CD4-positive, alpha-beta T cell treated with Interleukin-15 for 4 hours (primary cell): ENCODE measurements at regions not wholly inside any gene's neighbourhood (a gene's known extent, or its start where the extent isn't known, plus 50 kb on each side); places are given as distances from the start of the nearest gene placed in this dataset.
"Not testable (repeated sequence)": the region's sequence is repeated elsewhere in the genome, so short reads cannot be mapped to it uniquely, and the experiment has no call there.

ENCODE experiments used
- DNase-seq: peaks from one replicate; pipeline ENCODE4 v3.0.0-alpha.2; 2020; ENCODE audit warnings: low spot score

DNA sequence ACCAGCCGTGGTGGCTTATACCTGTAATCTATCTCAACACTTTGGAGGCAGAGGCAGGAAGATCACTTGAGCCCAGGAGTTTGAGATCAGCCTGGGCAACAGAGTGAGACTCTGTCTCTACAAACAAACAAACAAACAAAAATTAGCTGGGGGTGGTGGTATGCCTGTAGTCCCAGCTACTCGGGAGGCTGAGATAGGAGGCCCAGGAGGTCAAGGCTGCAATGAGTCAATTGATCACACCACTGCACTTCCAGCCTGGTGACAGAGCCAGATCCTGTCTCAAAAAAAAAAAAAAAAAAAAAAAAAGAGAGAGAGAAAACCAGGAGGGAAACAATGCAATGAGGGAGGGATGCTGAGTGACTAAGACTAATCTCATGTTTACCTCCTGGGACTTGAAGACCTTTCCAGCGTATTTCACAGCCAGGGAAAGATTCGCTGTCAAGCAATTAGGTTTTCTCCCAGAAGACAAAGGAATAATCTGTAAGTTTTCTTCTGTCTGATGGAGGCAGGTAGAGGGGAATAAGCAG is 51.1 kb upstream of the MIER3 start:
- no peak for DNase-seq

DNA sequence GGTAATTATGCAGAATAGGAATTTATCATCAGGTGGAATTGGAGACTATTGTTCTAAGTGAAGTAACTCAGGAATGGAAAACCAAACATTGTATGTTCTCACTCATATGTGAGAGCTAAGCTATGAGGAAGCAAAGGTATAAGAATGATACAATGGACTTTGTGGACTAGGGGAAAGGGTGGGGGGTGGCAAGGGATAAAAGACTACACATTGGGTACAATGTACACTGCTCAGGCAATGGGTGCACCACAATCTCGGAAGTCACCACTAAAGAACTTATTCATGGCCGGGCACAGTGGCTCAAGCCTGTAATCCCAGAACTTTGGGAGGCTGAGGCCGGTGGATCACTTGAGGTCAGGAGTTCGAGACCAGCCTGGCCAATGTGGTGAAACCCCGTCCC is 51.6 kb upstream of the MIER3 start:
- DNase-seq, result not testable (repeated sequence)

DNA sequence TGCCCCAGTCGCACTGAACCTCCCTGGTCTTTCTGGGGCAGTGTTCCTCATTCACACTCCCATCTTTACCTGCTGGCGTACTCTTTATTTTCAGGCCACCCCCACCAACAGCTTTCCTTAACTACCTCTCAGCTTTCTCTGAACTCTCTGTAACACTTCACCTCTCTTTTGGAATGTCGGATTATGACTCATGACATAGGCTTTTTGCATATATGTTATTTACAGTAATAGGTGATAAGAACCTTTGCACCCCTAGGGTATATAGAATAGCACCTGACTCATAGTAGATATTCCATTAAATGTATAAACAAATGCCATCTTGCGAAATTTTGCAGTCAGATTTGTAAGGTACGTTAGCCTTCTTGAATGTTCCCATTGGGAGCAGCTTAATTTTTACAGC is 52.9 kb upstream of the MIER3 start:
- DNase-seq, result no peak

DNA sequence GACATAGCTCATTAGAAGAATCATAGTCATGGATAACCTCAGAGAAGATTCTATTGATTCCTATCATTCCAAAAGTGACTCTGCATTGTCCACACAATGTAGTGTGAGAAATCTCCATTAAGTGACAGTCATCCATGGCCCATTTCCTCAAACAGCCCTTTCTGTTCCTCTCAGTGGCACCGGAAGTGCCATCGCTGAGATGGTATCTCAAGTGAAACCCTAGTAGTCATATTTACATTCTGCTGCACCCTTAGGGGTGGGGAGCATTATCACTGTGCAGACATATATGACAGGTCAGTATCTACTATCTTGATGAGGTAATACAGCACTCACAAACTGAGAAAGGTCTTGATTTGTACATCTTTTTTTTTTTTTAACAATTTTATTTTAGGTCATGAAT is 55.4 kb upstream of the MIER3 start:
- DNase-seq, result no peak

DNA sequence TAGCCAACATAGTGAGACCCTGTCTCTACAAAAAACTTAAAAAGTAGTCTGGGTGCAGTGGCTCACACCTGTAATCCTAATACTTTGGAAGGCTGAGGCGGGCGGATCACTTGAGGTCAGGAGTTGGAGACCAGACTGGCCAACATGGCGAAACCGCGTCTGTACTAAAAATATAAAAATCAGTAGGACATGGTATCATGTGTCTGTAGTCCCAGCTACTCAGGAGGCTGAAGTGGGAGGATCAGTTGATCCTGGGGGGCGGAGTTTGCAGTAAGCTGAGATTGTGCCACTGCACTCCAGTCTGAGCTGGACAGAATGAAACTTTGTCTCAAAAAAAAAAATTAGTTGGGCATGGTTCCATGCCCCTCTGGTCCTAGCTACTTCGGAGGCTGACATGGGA is 57.9 kb upstream of the MIER3 start:
- no peak for DNase-seq

DNA sequence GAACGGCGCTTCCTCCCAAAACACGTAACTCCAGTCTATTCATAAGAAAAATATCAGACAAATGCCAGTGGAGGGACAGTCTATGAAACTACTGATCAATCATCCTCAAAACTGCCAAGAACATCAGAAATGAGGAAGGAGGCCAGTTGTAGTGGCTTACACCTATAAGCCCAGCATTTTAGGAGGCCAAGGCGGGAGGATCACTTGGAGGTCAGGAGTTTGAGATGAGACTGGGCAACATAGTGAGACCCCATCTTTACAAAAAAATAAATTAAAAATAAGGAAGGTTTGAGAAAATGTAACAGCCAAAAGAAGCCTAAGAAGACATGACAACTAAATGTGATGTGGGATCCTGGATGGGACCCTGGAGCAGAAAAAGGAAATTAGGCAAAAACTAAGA is 58.9 kb upstream of the MIER3 start:
- DNase-seq, result no peak

DNA sequence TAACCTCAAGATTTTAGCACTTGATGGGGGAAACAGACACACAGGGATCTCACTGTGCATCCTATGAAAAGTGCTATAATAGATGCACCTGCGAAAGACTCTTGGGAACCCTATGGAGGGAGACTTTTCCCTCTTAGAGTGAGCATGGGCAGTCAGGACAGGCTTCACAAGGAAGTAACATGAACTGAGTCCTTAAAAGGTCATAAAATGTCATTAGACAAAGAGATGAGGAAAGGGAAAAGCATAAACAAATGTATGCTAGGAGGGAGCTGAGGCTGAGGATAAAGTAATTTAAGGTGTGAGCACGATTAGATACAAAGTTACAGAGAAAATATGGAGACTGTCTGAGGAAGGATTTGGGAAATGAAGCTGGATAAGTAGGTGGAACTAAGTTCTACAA is 60.6 kb upstream of the MIER3 start:
- DNase-seq, result no peak

DNA sequence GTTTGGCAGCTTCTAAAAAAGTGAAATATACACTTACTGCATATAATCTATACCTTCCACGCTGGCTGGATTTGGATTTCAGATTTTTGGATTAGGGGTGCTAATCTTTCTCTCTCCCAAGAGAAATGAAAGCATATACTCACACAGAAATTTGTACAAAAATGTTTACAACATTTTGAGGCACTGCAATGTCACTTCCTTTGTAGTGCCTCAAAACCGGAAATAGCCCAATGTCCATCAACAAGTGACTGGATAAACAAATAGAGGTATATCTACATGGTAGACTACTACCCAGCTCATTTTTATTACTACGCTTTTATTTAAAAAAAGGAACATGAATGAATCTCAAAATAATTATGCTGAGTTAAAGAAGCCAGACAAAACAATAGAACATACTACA is 74.0 kb upstream of the MIER3 start:
- DNase-seq, result no peak

DNA sequence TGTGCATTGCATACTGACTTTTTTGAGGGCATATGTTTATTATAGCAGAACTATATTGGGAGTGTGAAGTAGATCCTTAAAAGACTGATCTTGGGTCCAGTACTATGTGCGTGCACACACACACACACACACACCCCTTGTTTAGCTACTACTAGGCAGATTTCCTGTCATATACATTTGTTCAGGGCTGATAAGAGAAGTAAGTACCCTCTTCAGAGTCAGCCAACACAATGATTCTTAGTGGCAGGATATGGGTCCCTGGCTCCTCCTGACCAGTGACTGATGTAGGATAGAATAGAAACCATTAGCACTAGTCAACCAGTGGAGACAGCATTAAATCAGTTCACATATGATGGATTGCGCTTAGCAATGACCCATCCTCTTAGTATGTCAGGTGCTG is 76.2 kb upstream of the MIER3 start:
- no peak for DNase-seq

DNA sequence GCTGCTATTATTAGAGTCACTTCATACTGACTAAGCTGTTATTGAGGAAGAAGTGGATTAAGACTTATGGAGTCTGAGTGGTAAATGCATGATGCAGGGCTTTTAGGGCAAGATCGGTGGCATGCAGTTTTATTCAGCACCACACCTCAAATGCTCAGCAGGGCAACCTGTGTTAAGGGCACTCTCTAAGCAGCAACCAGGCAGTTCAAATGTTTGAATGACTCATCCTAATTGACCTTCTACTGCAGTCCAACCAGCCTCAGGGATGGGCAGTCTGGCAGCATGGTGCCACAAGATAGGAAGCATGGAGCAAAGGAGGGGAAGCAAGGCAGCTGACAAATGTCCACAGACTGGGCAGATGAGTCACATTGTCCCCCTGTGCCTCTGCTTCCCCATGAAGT is 80.2 kb upstream of the MIER3 start:
- DNase-seq, result no peak

DNA sequence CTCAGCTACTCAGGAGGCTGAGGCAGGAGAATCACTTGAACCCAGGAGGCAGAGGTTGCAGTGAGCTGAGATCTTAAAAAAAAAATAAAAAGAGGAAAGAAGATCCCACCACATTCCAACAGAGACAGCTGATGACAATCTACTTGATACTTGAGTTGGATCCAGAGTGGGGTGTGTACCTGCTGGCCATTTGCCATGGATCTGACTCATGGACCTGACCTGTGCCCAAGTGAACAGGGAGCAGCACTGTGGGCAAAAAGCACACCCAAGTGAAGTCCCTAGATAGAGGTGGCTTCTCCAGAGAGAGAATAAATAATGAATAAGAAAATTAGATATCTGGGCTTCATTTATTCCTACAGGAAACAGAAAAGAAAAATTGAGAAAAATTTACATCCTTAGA is 81.2 kb upstream of the MIER3 start:
- DNase-seq, result no peak

DNA sequence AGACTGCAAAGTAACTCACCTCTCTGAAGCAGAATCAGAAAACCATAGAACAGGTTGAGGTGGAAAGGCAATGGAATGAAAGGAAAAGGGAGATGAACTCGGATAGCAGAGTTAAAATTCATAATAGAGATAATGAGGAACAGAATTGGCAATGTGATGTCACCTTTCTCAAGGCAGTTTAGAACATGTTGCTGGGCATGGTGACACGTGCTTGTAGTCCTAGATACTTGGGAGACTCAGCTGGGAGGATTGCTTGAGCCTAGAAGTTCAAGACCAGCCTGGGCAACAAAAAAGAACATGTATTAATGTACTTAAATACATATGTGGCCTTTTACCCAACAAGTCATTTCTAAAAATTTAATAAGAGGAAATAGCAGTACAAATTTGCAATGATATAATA is 81.6 kb upstream of the MIER3 start:
- DNase-seq, result no peak

DNA sequence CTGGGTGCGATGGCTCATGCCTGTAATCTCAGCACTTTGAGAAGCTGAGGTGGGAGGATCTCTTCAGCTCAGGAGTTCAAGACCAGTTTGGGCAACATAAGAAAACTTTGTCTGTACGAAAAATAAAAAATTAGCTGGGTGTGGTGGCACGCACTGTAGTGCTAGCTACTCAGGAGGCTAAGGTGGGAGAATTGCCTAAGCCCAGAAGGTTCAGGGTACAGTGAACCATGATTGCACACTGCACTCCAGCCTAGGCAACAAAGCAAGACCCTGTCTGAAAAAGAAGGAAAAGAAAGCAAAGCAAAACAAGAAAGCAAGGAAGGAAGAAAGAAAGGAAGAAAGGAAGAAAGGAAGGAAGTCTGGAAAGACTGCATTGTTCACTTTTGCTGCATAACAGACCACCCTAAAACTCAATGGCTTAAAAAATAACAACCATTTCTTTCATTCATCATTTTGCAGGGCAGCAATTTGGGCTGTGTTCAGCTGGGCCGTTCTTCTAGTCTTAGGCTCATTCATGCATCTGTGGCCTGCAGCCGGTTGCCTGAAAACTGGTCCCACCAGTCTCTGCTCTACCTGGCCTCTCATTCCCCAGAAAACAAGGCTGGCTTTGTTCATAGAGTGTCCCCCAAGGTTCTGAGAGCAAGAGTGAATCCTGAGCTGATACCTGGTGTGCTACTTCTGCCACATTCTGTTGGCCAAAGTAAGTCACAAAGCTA is 82.4 kb upstream of the MIER3 start:
- no peak for DNase-seq

DNA sequence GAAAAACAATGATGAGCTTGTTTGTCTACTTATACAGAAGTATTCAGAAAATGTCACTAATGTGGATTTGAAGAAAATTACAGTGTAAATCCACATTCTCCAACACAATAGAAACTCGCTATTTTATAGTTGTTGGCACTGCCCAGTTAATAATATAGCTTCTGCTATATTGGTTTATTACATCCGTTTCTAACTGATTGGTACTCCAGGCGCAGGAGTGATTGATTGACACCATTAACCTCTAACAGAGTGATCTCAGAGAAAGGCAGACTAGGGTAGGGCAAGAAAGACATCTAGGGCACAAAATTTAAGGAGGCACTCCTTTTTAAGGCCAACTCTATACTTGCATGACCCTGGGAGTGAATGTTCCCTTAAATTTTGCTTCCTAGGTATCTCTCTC is 84.0 kb upstream of the MIER3 start:
- DNase-seq, result no peak

DNA sequence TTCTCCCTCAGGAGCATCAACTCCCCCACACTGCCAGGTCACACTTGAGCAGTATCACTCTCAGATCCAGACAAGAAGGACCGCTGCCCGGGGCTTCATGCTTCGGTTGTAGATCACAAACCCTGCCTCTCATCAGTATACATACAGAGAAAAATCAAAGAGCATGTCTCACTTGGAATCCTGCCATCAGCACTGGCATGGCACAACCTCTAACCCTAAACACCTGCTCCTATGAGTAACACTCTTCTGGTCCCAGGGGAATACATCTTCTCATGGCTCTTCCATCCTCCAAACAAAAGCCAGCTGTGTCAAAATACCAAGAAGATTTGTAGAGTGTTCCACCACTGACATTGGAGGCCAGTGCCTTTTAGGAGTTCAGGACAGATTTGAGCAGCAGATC is 84.8 kb upstream of the MIER3 start:
- no peak for DNase-seq

DNA sequence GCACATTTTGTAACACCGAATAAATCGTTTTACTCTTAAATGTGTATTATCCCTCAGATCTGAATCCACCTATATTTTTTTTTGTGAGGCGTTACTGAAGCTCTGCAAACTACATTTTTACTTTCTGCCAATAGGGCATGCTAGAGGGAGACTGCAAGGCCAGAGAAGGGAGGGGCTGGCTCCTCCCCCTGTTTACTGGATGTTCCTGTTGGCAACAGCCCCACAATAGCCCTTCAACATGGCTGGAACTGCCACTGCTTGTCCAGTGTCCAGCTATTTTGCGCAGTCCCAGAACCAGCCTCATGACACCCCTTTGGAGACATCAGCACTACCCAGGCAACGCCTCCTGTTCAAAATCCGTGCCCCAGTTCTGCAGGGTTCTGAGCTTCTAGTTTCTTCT is 85.4 kb upstream of the MIER3 start:
- no peak for DNase-seq

DNA sequence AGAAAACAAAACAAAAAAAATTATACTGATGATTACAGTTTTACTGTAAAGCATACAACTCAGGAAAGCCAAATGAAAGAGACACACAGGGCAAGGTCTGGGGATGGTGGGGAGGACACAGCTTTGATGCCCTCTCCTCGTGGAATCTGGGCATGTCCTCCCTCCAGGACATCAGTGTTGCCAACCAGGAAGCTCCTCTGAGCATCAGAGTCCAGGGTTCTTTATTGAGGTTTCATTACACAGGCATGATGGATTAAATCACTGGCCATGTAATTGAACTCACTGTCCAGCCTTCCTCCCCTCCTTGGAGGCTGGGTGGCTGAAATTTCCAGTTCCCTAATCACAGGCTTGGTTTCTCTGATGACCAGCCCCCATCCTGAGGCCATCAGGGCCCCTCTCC is 89.6 kb upstream of the MIER3 start:
- no peak for DNase-seq

DNA sequence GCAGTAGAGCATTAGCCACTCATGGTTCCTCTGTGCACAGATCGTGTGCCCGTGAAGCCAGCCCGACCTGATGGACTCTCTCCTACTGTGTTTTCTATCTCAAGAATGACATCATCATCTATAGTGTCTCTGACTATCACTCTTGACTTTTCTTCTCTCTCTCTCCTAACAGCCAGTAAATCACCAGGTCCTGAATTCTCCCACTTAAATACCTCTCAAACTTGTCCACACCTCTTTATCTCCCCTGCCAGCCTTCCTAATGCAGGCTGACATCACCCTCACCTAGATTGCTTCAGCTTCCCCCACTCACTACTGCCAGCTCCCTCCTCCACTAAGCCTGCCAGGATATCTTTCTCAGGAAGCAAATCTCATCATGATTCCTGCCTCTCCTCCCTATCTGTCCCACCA is 90.6 kb upstream of the MIER3 start:
- no peak for DNase-seq

DNA sequence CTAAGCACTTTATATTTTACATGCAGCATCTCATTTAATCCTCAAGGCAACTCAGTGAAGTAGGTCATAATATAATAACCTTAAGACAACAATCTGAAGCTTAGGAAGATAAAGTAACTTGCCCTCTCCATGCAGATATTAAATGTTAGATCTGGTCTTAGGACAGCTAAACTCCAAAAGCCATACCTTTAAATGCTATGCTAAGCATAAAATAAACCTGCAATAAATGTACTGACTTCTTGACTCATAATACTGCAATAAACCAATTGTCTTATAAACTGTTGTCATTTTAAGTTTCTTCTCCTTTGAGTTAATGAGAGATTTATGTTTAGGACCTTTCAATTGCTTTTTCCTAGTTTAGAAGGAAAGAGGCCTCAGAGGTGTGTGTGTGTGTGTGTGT is 102.2 kb upstream of the MIER3 start:
- no peak for DNase-seq

DNA sequence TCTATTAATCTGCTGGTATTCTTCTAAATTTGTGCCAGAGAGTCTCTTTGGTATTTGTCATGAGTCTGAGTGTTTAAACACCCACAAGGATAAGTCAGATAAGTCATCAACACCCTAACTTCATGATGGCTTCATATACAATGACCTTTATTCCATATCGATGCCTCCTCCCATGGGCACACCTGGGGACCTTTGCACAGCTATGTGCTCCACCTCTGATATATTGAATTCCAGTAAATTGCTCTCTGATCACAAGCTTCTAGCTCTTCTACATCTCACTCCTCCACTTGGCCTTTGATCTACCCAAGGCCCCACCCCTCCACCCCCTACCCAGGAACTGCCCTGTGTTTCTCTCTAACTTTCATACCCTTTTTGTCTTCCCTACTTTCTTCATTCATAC is 102.7 kb upstream of the MIER3 start:
- no peak for DNase-seq

DNA sequence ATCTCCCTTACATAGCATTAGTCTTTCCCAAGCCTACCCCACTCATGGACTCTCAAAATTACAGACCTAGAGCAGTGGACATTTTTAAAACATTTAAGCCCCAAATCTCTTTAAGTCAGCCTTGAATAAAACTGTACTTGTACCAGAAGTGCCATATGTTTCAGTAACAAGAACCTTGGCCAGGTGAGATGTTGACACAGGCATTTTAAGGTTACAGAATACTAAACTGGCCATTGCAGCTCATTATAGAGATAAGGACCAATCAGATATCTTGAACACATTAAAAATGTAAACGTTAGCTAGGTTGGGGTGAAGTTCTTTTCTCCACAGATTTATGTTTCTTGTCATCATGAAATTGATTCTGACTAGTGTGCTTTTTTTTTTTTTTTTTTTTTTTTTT is 103.8 kb upstream of the MIER3 start:
- DNase-seq, result no peak

DNA sequence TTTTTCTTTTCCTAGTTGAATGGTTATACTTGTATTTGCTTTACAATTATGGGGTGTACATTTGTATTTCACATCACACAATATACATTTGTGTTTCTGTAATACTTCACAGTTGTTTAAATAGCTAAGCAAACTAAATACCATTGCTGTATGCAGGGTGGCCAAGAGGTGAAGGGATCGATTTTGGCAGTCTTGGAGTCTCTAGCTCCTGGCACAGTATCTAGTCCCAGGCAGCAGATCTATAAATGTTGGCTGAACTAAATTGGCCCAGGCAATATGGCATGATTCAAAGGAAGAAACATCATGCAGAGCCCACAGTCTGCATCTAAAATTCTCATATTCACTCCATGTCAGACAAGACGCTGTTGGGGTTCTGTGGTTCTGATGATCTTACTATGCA is 110.1 kb upstream of the GPBP1 start:
- no peak for DNase-seq

DNA sequence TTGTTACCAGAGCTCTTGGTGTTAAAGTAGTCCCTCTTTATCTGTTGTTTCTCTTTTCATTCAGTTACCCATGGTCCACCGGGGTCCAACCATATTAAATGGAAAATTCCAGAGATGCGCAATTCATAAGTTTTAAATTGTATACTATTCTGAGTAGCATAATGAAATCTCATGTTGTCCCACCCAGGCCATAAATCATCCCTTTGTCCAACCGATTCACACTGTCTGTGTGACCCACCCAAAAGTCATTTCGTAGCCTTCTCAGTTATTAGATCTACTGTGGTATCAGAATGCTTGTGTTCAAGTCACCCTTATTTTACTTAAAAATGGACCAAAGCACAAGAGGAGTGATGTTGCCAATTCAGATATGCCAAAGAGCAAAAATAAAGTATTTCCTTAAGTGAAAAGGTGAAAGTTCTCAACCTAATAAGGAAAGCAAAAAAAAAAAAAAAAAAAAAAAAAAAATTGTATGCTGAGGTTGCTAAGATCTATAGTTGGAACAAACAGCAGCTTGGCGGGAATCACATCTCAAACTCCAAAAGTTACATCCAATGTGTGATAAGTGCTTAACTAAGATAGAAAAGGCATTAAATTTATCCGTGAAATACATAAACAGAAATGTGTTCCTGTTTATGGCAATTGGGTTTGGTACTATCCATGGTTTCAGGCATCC is 106.8 kb upstream of the GPBP1 start:
- DNase-seq, result no peak

DNA sequence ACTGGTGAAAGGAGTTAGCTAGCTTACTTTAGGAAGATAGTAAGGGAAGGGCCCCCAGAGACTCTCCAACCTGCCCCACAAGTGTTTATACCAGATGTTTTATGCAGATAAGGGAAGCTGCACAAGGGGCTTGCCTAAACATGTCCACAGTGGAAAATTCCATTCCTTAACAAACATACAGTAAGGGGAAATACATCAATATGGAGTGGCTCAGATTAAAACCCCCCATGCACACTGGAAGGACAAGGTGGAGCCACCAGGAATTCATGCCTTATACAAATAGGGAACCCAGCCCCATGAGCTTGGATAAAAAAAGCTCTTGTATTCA is 106.3 kb upstream of the GPBP1 start:
- DNase-seq, result no peak
